HG02870 (cell line): ENCODE measurements at regions not wholly inside any gene's neighbourhood (a gene's known extent, or its start where the extent isn't known, plus 50 kb on each side); places are given as distances from the start of the nearest gene placed in this dataset.

Experiments
- ATAC-seq: cut with Tn5 transposase; IDR thresholded peaks from one replicate; pipeline ENCODE4 v1.9.1; 2021; ENCODE audit warnings: mild to moderate bottlenecking, moderate library complexity; ENCODE audit not compliant: unreplicated experiment

GRCh38 chr4:38308728-38309311, 348.6 kb downstream of the PTTG2 start:
- no peak for ATAC-seq

- ATAC-seq: no peak
These were observed 349.3 kb downstream of the PTTG2 start for GRCh38 chr4:38309471-38309870.

- peak; percentile 84 for ATAC-seq
These were observed 350.3 kb downstream of the PTTG2 start for GRCh38 chr4:38310446-38311043.

- ATAC-seq: no peak
These were observed 351.4 kb downstream of the PTTG2 start for GRCh38 chr4:38311495-38312126.

GRCh38 chr4:38313175-38313574, 350.8 kb upstream of the KLF3 start:
- ATAC-seq: no peak

- ATAC-seq: no peak
These were observed 349.9 kb upstream of the KLF3 start for GRCh38 chr4:38313999-38314561.

GRCh38 chr4:38314663-38315062, 349.3 kb upstream of the KLF3 start:
- ATAC-seq: no peak

GRCh38 chr4:38315286-38315685, 348.7 kb upstream of the KLF3 start:
- no peak for ATAC-seq

DNA sequence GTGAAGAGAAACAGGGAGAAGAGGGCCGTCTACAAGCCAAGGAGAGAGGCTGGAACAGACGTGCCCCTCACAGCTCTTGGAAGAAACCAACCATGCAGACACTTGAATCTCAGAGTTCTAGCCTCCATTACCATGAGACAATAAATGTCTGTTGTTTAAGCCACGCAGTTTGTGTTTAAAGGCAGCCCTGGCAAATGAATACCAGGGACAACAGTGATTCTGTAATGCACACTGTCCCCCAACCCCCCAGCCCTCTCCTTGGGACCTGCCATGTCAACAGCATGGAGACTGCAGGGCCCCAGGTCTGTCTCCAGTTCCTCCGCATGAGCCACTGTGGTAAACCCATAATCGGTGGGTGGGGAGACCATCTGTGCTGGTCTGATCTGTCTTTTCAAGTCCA, 348.0 kb upstream of the KLF3 start:
- no peak for ATAC-seq

- no peak for ATAC-seq
These were observed 346.8 kb upstream of the KLF3 start for GRCh38 chr4:38317041-38317674.

- peak; percentile 86 for ATAC-seq
These were observed 345.1 kb upstream of the KLF3 start for GRCh38 chr4:38318737-38319455.

DNA sequence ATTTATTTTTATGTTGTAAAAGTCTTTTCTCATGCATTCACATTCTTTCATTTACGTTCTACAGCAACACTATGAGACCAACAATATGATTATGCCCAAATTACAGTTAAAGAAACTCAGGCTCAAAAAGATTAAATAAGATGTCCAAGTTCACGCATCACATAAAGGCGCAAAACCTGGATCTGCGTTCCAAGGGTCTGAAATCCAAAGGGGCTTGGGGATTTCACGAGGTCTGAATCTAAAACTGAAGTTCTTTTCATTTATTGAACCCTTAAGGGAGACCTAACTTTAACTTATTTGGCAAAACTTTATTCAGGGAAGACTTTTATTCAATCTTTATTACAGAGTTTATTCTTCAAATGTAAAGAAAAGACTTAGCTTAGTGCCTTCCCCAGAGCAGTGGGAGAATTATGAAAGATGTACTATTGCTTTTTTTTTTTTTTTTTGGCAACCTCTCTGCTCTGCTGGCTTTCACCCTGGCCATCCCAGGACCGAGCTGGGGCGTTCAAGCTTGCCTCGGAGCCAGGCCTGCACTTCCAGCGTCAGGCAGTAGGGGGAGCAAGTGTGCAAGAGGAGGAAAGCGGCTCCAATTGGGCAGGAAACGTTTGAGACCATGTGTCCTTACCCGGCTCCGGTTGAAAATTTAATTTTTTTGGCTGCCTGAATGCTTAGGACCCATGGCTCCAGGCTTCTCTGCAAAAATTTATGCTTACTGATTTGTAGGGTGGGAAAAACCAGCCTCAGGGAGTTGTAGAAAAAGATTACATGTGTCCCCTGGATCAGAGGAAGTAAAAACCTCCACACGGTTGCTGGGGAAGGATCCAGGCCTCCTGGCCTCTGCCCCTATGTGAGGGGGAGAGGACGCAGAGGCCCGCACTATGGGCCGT, 344.3 kb upstream of the KLF3 start:
- ATAC-seq: peak; percentile 31

DNA sequence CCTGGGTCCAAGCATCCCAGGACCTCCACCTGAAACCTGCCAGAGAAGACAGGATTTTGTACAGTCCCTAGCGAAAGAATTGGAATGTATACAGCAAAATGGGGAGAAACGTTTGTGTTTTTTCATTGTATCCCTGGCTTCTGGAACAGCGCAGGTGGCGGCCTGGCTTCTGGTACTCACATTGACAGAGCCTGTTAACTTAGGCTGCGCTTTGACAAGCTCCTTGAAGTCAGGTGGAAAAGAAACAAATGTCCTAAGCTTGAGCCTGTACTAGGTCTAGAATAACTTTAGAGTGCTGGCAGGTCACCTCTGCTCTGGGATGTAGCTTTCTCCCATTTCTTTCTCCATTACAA, 343.7 kb upstream of the KLF3 start:
- ATAC-seq: no peak

- ATAC-seq: no peak
These were observed 343.2 kb upstream of the KLF3 start for GRCh38 chr4:38320833-38321232.

- ATAC-seq: no peak
These were observed 341.3 kb upstream of the KLF3 start for GRCh38 chr4:38322714-38323113.

DNA sequence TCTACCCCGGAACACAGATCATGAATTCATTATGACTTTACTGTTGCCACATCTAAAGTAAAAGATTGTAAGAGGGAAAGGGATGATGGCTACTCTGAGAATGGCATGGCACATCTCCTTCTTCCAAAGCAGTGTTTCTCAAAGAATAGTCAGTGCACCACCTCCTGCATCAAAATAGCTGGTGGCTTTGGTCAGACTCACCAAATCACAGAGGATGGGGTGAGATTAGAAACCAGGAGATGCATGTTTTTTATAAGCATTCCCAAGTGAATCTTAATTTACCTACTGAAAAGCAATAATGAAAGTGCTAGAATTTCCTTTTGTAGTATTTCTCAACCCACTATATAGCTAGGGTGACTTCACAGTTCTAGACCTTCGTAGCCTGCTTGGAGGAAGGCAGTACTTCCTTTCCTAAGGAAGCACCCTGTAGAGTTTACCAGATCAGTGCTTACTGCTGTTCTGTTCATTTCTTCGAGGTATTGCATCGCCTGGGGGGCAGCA, 340.8 kb upstream of the KLF3 start:
- no peak for ATAC-seq

GRCh38 chr4:38324861-38325628, 339.0 kb upstream of the KLF3 start:
- ATAC-seq: no peak

GRCh38 chr4:38325629-38325913, 338.4 kb upstream of the KLF3 start:
- no peak for ATAC-seq

- ATAC-seq: no peak
These were observed 337.5 kb upstream of the KLF3 start for GRCh38 chr4:38326499-38326898.

- no peak for ATAC-seq
These were observed 336.8 kb upstream of the KLF3 start for GRCh38 chr4:38327174-38327573.
